Cardiac septum (tissue), 1 donor: ENCODE measurements at regions not wholly inside any gene's neighbourhood (a gene's known extent, or its start where the extent isn't known, plus 50 kb on each side); places are given as distances from the start of the nearest gene placed in this dataset.

ENCODE experiments used
- DNase-seq: peaks from one replicate; pipeline ENCODE4 v3.0.0-alpha.2; 2020; ENCODE audit warnings: low spot score
- intact Hi-C: fragments of 100-400 bp; cut with DNase I; formaldehyde crosslinking; loops from one replicate; pipeline ENCODE4 v1.14.0; 2022
- donor health status: DM: no; HTN: no; CAD: no.

GRCh38 chr6:100271202-100271601, 193.5 kb downstream of the SIM1 start:
- intact Hi-C loops, result no loop called here
- no peak for DNase-seq

- intact Hi-C loops, result no loop called here
- DNase-seq, result no peak
Observed at GRCh38 chr6:100269189-100269588, 195.5 kb downstream of the SIM1 start.

- intact Hi-C loops, result no loop called here
- DNase-seq, result no peak
Observed at GRCh38 chr6:100268326-100268725, 196.4 kb downstream of the SIM1 start.

- intact Hi-C loops, result no loop called here
- DNase-seq, result no peak
Observed at GRCh38 chr6:100267721-100268123, 197.0 kb downstream of the SIM1 start.

GRCh38 chr6:100266494-100267401, 198.0 kb downstream of the SIM1 start:
- DNase-seq, result no peak
- intact Hi-C loops, result no loop called here

- no peak for DNase-seq
- intact Hi-C loops, result no loop called here
Observed at GRCh38 chr6:100262086-100262485, 202.6 kb downstream of the SIM1 start.

GRCh38 chr6:100261486-100261885, 203.2 kb downstream of the SIM1 start:
- intact Hi-C loops, result no loop called here
- no peak for DNase-seq

- intact Hi-C loops, result no loop called here
Observed at GRCh38 chr6:100260584-100260983, 204.1 kb downstream of the SIM1 start.

GRCh38 chr6:100259865-100260264, 204.9 kb downstream of the SIM1 start:
- intact Hi-C loops, result no loop called here

More at GRCh38 chr6:100260584-100260983, 204.1 kb downstream of the SIM1 start:
- DNase-seq, result no peak

GRCh38 chr6:100258752-100259151, 206.0 kb downstream of the SIM1 start:
- DNase-seq, result no peak
- intact Hi-C loops, result no loop called here

More at GRCh38 chr6:100259865-100260264, 204.9 kb downstream of the SIM1 start:
- no peak for DNase-seq

- no peak for DNase-seq
- intact Hi-C loops, result no loop called here
Observed at GRCh38 chr6:100257793-100258395, 206.8 kb downstream of the SIM1 start.

- intact Hi-C loops, result no loop called here
- DNase-seq, result no peak
Observed at GRCh38 chr6:100255701-100256100, 209.0 kb downstream of the SIM1 start.

GRCh38 chr6:100247123-100247522, 217.6 kb downstream of the SIM1 start:
- DNase-seq, result no peak
- intact Hi-C loops, result no loop called here

- DNase-seq, result no peak
- intact Hi-C loops, result no loop called here
Observed at GRCh38 chr6:100246206-100246605, 218.5 kb downstream of the SIM1 start.

GRCh38 chr6:100240798-100241197, 223.9 kb downstream of the SIM1 start:
- DNase-seq, result no peak
- intact Hi-C loops, result no loop called here

GRCh38 chr6:100237821-100238220, 226.9 kb downstream of the SIM1 start:
- intact Hi-C loops, result no loop called here
- no peak for DNase-seq

- no peak for DNase-seq
- intact Hi-C loops, result no loop called here
Observed at GRCh38 chr6:100236389-100236788, 228.3 kb downstream of the SIM1 start.

GRCh38 chr6:100235631-100236030, 229.1 kb downstream of the SIM1 start:
- DNase-seq, result no peak
- intact Hi-C loops, result no loop called here

GRCh38 chr6:100234625-100235024, 230.1 kb downstream of the SIM1 start:
- no peak for DNase-seq
- intact Hi-C loops, result no loop called here

- DNase-seq, result no peak
- intact Hi-C loops, result no loop called here
Observed at GRCh38 chr6:100232781-100233573, 231.7 kb downstream of the SIM1 start.
